Kidney capillary endothelial cell (primary cell): ENCODE measurements at regions not wholly inside any gene's neighbourhood (a gene's known extent, or its start where the extent isn't known, plus 50 kb on each side); places are given as distances from the start of the nearest gene placed in this dataset.
"Not testable (repeated sequence)": the region's sequence is repeated elsewhere in the genome, so short reads cannot be mapped to it uniquely, and the experiment has no call there.

Experiments
- DNase-seq: peaks from one replicate; pipeline ENCODE4 v3.0.0-alpha.2; 2018; ENCODE audit warnings: low spot score

- DNase-seq = no peak
Observed at GRCh38 chr10:36492590-36493515, 632.5 kb upstream of the ANKRD30A start.

- DNase-seq = no peak
Observed at GRCh38 chr10:36491926-36492325, 633.5 kb upstream of the ANKRD30A start.

GRCh38 chr10:36489611-36490228 is 635.7 kb upstream of the ANKRD30A start:
- DNase-seq = no peak

GRCh38 chr10:36489181-36489580 is 636.2 kb upstream of the ANKRD30A start:
- DNase-seq = no peak

- no peak for DNase-seq
Observed at GRCh38 chr10:36488579-36488978, 636.8 kb upstream of the ANKRD30A start.

GRCh38 chr10:36479073-36479472 is 646.3 kb upstream of the ANKRD30A start:
- DNase-seq = no peak

GRCh38 chr10:36476399-36476798 is 649.0 kb upstream of the ANKRD30A start:
- no peak for DNase-seq

GRCh38 chr10:36475746-36476145 is 649.7 kb upstream of the ANKRD30A start:
- no peak for DNase-seq

- DNase-seq = no peak
Observed at GRCh38 chr10:36474456-36474855, 650.9 kb upstream of the ANKRD30A start.

- DNase-seq = no peak
Observed at GRCh38 chr10:36473122-36473521, 652.3 kb upstream of the ANKRD30A start.

- no peak for DNase-seq
Observed at GRCh38 chr10:36469585-36469984, 655.8 kb upstream of the ANKRD30A start.

- DNase-seq = no peak
Observed at GRCh38 chr10:36468620-36469019, 656.8 kb upstream of the ANKRD30A start.

GRCh38 chr10:36465604-36466379 is 659.6 kb upstream of the ANKRD30A start:
- DNase-seq = no peak

GRCh38 chr10:36464291-36464690 is 661.1 kb upstream of the ANKRD30A start:
- no peak for DNase-seq

- no peak for DNase-seq
Observed at GRCh38 chr10:36463390-36463789, 662.0 kb upstream of the ANKRD30A start.

- DNase-seq = no peak
Observed at GRCh38 chr10:36462194-36462593, 663.2 kb upstream of the ANKRD30A start.

GRCh38 chr10:36458437-36458836 is 667.0 kb upstream of the ANKRD30A start:
- not testable (repeated sequence) for DNase-seq

GRCh38 chr10:36457751-36458150 is 667.6 kb upstream of the ANKRD30A start:
- no peak for DNase-seq

GRCh38 chr10:36455526-36456133 is 669.8 kb upstream of the ANKRD30A start:
- DNase-seq = no peak

- peak; percentile 16 for DNase-seq
Observed at GRCh38 chr10:36452851-36453250, 672.5 kb upstream of the ANKRD30A start.

- DNase-seq = no peak
Observed at GRCh38 chr10:36451391-36451970, 673.9 kb upstream of the ANKRD30A start.

GRCh38 chr10:36450380-36450779 is 675.0 kb upstream of the ANKRD30A start:
- DNase-seq = no peak
